ENCODE measurements at regions not wholly inside any gene's neighbourhood (a gene's known extent, or its start where the extent isn't known, plus 50 kb on each side); places are given as distances from the start of the nearest gene placed in this dataset.
"Not testable (repeated sequence)": the region's sequence is repeated elsewhere in the genome, so short reads cannot be mapped to it uniquely, and the experiment has no call there.

DNA sequence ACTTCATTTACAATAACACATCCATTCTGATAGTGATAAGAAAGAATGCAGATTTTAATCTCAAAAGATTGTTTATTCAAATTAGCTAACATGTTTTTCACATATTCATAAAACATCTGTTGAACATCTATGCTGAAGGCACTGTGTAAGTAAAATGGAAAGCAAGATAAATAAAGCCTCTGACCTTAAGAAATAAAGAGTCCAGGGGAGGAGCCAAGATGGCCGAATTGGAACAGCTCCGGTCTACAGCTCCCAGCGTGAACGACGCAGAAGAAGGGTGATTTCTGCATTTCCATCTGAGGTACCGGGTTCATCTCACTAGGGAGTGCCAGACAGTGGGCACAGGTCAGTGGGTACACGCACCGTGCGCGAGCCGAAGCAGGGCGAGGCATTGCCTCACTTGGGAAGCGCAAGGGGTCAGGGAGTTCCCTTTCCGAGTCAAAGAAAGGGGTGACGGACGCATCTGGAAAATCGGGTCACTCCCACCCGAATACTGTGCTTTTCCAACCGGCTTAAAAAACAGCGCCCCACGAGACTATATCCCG, 336.5 kb downstream of the CETN3 start:
- DNase-seq (ENCODE audit: low read depth in 4 of 4, low spot score in 2 of 4): not testable (repeated sequence)

DNA sequence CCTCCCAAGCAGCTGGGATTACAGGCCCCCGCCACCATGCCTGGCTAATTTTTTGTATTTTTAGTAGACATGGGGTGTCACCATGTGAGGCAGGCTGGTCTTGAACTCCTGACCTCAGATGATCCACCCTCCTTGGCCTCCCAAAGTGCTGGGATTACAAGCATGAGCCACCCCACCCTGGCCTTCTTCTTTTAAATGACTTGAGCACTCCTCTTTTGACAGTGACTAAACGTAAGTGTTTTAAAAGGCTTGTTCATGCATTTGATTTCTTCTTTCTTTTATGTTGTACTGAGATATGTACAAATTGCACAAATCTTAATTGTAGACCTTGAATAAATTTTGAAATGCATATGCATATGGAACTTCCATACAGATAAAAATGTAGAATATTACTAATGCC, 337.9 kb downstream of the CETN3 start:
- no peak for DNase-seq (ENCODE audit: low read depth in 4 of 4, low spot score in 2 of 4)

DNA sequence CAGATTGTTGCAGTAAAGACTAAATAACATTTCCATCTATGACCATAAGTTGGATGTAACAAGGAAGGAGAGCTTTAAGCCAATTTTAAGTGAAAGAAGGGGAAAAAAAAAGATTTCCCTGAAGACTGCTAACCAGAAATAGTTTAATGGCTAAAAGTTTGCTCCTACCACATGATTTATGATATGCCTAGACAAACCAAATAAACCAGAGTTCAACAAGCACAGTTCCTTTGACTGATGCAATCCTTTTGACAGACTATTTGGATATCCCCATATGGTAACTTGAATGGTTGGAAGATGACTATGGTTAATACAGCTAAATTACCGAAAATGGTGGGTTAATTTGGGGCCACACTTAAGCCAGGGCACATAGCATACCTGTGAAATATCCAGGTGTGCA, 338.5 kb downstream of the CETN3 start:
- DNase-seq (ENCODE audit: low read depth in 4 of 4, low spot score in 2 of 4): no peak

DNA sequence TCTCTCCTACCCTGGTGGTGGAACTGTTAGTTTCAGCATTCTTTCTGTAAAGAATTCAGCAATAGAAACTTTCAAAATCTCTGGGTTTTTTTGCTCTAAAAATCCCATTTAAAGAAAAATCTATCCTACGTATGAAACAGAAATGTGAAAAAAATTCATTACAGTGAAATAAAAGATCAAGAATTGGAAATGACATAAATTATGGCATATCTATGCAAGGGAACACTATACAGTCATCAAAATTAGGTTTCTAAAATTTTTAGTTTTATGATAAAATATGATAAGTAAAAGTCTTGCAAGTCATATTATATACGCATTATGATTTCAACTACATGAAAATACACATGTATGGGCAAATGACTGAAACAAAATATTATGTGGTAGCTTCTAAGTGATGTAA, 342.6 kb downstream of the CETN3 start:
- DNase-seq (ENCODE audit: low read depth in 4 of 4, low spot score in 2 of 4): no peak

DNA sequence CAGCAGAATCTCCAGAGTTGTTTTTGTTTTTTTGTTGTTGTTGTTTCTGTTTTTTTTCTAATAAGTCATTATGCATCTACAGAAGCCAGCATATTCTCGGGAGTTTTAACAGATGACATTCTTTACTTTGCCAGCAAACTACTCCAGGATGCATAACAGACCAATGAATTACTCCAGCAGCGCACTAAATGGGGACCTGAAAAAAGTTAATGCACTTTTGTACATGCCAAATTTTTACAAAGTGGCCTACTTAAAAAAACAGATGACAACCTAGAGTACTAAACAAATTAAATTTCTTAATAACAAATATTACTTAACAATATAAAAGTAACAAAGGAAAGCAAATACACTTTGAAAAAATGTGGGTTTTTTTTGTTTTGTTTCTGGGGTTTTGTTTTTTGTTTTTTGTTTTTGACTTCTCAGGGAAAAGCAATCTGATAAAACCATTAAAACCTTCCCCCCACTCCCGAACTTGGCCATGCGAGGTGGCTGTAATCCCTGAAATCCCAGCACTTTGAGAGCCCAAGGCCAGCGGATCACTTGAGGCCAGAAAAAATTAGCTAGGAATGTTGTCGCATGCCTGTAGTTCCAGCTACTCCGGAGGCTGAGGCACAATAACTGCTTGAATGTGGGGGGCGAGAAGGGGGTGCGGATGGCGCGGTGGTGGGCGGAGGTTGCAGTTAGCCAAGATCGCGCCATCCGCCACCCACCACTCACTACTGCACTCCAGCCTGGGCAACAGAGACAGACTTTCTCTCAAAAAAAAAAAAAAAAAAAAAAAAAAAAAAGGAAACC, 352.4 kb downstream of the CETN3 start:
- DNase-seq (ENCODE audit: low read depth in 4 of 4, low spot score in 2 of 4): no peak

DNA sequence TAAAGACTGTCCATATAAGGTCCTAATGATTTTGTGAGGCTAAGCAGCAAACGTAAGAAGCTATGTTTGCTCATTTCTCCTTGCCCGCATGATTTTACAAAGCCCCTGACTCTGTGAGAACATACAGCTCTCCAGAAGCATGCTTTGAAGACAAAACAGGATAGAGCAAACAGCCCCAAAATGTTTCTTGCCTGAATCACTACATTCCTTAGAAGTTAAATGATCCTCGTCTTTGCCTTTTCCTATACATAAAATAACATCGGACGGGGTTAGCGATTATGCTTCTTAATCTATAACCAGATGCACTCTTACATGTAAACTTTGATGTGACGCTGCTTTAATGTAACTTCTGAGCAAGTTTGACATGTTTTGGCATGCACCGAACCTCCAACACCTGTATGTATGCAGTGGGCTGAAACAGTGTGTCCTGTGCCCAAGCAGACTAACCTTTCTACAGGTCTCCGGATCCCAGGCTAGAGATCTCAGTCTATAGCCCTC, 353.7 kb downstream of the CETN3 start:
- no peak for DNase-seq (ENCODE audit: low read depth in 4 of 4, low spot score in 2 of 4)

DNA sequence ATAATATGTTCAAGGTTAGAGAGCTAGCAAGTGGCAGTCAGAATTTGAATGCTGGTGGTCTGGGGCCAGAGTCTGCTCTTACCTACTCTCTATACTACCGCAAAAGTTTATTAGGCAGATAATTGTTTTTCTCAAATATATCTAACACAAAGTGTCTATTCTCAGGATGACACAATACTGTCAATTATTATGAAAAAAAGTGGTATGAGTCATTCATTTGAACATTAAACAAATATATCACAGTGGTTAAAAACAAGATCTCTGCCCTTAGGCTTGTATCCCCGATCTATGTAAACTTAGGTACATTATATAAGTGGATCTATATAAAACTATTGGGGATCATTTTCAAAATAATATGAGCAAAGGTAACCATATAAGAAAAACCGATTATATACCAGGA, 354.9 kb downstream of the CETN3 start:
- no peak for DNase-seq (ENCODE audit: low read depth in 4 of 4, low spot score in 2 of 4)

DNA sequence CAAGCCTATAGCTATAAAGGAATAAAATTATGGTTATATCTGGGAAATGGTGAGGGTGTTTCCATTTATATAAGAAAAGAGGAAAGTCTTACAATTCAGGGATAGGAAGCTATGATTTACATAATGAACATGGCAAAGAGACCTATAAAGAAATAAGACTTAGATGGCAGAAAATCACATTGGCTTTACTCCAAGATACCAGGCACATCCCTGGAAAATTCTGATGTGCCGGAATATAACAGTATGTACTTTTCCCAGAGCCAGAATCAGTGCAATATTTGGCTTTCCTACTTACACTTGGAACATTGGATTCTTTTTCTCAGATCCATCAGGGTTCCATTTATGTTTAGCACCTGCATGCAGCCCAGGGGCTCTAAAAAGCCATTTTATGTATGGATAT, 357.8 kb downstream of the CETN3 start:
- no peak for DNase-seq (ENCODE audit: low read depth in 4 of 4, low spot score in 2 of 4)

DNA sequence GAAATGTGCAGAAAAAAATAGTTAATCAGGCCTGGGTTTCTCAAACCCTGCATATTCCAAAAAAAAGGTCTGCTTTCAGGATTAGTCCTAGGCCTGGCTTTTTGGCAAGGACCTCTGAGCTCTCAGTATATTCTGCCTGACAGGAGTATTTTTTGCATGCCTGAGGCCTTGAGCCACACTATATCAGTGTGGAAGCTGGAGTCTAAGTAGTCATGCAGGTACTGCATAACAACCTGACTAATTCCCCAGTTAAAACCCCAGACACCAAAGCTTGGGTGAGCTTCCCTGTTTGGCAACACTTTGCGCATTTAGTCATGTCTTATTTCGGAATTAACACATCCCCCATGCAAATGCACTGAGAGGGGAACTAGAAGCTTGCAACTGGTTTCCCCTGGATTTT, 359.5 kb downstream of the CETN3 start:
- no peak for DNase-seq (ENCODE audit: low read depth in 4 of 4, low spot score in 2 of 4)

DNA sequence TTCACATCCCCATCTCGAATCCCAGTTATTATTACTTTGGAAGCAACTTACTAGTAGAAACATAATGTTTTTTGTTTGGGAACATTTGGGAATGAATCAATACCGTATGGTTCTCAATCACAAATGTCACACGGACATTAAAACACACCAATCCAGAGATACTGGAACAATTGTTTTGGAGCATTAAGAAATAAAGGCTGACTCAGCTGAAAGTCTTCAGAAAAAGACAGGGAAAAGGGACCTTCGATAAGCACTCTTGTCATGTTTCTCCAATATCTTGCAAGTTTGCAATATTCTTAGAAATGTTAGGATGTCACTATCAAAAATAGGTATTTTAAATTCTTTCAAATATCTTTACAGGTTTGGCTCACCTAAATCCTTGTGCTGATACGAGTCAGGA, 362.4 kb downstream of the CETN3 start:
- no peak for DNase-seq (ENCODE audit: low read depth in 4 of 4, low spot score in 2 of 4)

DNA sequence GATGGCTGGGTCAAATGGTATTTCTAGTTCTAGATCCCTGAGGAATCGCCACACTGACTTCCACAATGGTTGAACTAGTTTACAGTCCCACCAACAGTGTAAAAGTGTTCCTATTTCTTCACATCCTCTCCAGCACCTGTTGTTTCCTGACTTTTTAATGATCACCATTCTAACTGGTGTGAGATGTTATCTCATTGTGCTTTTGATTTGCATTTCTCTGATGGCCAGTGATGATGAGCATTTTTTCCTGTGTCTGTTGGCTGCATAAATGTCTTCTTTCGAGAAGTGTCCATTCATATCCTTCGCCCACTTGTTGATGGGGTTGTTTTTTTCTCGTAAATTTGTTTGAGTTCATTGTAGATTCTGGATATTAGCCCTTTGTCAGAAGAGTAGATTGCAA, 369.5 kb downstream of the CETN3 start:
- not testable (repeated sequence) for DNase-seq (ENCODE audit: low read depth in 4 of 4, low spot score in 2 of 4)

DNA sequence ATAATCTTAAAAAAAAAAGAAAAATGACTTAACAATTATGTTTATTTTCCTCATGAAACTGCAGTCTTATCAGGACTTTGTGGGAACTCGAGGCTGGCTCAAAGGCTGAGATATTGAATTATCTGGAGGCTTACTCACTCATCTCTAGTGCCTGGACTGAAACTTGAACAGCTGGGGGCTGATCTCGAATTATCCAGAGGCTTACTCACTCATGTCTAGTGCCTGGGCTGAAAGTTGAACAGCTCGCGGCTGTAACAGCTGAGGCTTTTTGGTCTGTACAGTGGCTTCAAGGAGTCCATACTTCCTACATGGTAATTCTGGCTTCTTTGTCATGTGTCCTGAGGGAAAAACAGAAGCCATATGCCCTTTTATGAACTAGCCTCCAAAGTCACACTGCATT, 371.9 kb downstream of the CETN3 start:
- no peak for DNase-seq (ENCODE audit: low read depth in 4 of 4, low spot score in 2 of 4)

DNA sequence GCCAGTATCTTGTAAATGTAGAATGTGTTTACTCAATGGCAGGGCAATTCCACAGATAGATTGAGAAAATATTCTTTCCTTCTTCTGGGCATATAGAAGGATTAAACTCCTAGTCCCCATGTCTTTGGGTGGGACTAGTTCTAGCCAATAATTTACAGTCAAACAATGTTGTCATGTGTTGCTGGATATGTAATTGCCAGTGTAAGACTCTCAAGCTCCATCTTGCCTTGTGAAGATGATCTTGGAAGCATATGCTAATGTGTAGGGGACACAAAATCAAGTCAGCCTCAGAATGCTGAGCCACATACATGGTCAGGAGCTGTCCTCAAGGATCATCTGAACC, 386.9 kb downstream of the CETN3 start:
- DNase-seq (ENCODE audit: low read depth in 4 of 4, low spot score in 2 of 4): no peak

DNA sequence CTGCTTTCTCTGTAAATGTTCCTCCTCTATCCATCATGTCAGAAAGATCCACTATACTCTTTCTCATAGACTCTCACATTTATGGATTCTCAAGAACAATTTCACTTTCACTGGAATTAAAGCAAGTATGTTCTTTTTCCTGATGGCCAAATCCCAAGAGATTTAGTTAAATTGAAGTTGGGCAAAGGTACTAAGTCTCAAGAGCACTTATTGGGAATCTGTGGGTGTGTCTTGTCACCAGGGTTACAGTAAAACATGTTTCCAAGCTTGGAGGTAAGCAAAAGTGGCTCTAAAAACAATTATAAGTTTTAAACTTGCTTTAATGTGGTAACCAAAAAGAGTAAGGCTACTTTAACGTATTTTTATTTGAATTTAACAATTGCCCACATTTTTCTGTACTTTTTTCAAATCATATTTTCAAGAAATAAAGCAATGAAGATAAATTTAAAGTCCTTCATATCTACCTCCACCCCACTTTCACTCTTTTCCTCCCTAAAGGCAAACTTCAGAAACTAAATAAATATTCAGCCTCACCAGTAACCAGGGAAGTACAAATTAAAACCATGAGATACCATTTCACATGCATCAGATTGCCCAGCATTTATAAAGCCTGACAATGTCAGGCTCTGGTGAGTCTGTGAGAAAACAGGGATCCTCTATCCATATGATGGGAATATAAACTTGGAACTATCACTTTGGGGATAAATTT, 387.4 kb downstream of the CETN3 start:
- DNase-seq (ENCODE audit: low read depth in 4 of 4, low spot score in 2 of 4): no peak

DNA sequence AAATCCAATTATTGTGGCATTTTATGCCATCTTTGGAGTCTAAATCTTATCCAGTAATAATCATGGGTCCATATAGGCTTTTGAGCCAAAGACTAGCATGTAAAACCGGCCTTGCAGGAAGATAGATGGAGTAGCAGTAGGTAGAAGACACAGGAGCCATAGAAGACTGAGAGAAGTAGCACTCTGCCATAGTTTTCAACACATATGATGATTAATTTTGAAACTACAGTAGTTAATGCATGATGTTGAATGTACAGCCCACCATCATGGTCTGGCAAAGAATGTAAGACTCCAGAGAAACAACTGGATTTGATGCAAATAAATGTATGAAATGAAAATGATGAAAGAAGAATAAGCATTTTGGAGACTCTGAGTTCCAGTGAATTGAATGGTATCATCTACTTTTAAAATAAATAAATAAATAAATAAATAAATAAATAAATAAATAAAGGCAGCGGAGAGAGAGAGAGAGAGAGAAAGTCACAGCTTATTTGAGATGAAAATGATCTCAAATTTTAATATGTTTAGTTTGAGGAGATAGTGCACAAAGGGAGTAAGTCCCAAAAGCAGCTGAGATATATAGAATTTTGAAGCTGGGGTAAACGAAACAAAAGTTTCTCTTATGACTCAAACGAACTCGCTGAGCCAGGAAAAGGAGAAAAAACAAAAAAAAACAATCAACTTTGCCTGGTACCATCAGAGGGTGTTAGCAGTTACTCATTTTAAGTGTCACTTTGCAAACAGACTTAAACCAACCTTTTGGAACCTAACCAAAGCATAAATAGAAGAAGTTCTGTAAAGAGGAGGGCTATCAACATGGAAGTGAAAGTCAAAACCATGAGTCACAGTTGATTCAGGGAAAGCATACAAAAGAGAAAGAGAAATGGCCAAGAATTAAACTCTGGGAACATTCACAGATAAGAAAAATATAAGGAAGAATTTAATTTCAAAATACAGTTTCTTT, 388.7 kb downstream of the CETN3 start:
- no peak for DNase-seq (ENCODE audit: low read depth in 4 of 4, low spot score in 2 of 4)

DNA sequence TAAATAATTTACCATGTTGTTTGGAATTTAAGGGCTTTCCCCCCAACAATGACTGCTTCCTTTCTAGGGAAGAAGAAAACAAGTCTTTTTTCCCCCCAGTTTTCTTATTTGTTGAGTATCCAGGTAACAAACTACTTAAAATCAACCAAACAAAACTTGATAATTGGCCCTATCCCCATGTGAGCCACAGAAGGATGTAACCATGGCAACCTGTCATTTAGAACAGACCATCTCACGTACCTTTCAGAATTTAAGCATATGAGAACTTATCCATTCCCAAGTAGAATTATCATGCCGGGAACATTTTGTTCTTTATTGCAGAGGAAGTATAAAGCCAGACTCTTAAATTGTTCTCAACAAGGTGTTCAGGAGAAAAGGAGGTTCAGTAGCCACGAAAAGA, 392.3 kb downstream of the CETN3 start:
- DNase-seq (ENCODE audit: low read depth in 4 of 4, low spot score in 2 of 4): no peak

DNA sequence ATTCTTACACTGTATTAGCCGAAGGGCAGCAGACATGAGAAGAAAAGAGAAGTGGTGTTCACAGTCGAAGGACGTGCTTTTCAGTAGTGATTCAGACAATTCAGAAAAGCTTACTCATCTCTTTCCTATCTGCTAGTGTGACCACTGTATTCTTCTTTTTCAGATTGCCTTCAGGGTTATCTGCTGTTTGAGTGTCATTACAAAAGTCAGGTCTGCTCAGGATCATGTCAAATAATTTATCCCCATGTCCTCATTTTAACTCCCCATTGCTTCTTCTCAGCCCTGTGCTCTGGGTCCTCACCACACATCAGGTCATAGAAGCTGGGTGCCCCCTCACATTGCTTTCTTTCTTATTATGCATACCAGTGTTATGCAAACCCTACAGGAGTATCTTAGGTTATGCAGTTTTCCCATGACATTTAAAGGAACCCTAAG, 394.0 kb downstream of the CETN3 start:
- DNase-seq (ENCODE audit: low read depth in 4 of 4, low spot score in 2 of 4): no peak

DNA sequence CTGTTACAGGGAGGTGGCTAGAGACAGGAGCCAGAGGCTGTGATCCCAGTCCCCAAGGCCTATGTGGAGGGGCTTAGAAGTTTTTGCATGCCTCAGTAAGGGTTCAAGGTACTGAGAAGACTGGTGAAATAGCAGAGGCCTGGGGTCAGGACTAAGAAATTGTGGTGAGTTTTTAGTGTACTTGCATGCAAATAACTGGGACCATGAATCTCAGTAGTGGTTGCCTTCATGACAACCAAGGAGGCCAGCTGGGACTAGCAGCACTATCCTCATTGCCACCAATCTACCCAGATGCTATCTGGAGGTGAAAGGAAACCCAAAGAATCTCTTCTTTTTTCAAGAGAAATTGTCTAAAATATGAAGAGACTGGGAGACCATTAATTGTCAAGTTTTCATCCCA, 395.1 kb downstream of the CETN3 start:
- no peak for DNase-seq (ENCODE audit: low read depth in 4 of 4, low spot score in 2 of 4)

DNA sequence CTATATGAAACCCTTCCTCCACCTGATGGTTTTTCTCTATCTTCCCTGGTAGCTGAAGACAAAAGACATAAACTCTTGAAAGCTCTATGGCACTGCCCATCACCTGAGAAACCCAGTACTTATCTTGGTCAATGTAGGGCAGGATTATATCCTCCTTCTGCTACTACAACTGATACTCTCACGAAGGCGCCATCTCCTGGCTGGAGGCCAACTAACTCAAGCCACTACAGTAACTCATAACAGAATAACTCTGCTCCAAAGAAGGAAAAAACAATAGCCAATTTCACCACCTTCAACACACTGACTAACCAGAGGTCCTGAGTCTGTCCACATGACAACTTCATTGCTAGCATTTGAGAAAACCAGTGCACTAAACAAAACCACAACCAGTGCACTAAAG, 409.2 kb downstream of the CETN3 start:
- DNase-seq (ENCODE audit: low read depth in 4 of 4, low spot score in 2 of 4): no peak

DNA sequence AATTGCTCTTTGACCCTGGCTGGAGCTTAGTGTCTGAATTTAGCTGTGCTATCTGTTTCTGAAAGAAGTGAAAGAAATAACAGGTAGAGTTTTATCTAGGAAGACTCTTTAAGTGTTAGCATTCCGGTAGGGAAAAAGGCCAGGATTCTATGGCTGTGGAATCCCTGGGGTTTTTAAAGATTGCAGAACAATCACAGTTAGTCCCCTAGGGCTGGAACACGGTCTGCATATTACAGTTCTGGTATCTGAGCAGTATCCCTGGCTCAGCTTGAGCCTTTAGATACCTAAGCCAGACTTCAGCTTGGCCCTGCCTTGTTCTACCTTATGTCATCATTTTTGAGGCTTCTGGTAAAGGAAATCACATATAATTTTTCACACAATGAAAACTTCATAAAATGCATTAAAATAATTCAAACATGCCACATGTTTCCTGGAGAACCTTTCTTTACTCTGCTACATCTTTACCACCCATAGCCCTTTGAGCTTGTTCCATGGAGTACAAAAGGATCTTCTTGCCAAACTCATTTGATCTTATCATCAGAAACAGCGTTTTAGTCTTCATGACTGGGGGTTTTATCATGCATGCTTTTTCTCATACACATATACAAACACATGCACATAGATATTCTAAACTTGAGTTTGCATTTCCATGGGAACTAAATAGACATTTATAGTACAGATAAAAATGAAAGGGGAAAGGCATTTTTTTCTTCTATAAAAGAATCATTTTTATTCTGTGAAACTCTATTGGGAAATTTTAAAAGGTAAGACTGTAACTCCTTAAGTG, 410.8 kb downstream of the CETN3 start:
- no peak for DNase-seq (ENCODE audit: low read depth in 4 of 4, low spot score in 2 of 4)

Measured in left renal cortex interstitium (tissue), 4 donors.